RPMI7951 (cell line): ENCODE measurements at regions not wholly inside any gene's neighbourhood (a gene's known extent, or its start where the extent isn't known, plus 50 kb on each side); places are given as distances from the start of the nearest gene placed in this dataset.

Experiments used
- DNase-seq: peaks from one replicate; pipeline ENCODE4 v3.0.0-alpha.2; 2012; ENCODE audit warnings: low read depth

GRCh38 chr7:115086146-115086841 lies 164.4 kb downstream of the MDFIC start:
- no peak for DNase-seq

- no peak for DNase-seq
These were observed 163.5 kb downstream of the MDFIC start for GRCh38 chr7:115085421-115085820.

GRCh38 chr7:115083935-115084334 lies 162.0 kb downstream of the MDFIC start:
- DNase-seq = no peak

- DNase-seq = no peak
These were observed 159.9 kb downstream of the MDFIC start for GRCh38 chr7:115081772-115082171.

- no peak for DNase-seq
These were observed 157.0 kb downstream of the MDFIC start for GRCh38 chr7:115078851-115079250.

- DNase-seq = no peak
These were observed 156.5 kb downstream of the MDFIC start for GRCh38 chr7:115078386-115078785.

- no peak for DNase-seq
These were observed 148.4 kb downstream of the MDFIC start for GRCh38 chr7:115070311-115070710.
